Adrenal gland (tissue), 9 donors: ENCODE measurements at regions not wholly inside any gene's neighbourhood (a gene's known extent, or its start where the extent isn't known, plus 50 kb on each side); places are given as distances from the start of the nearest gene placed in this dataset.

Source experiments
- DNase-seq, 7 donors: peaks; one replicate each; pipeline ENCODE4 v3.0.0-alpha.2; 2019 to 2020
- H3K27ac ChIP-seq, 5 donors: fragments of 200-600 bp; sonication (generic) in 4 of 5; 1 replicate in 3 of 5; 2 replicates in 2 of 5; pipeline versions ENCODE4 v1.5.1 to v1.8.0; 2016 to 2020; ENCODE audit warnings: mild to moderate bottlenecking in 1 of 5
- H3K27me3 ChIP-seq: fragments of 200-600 bp; 2 replicates; pipeline ENCODE4 v1.8.0; 2021
- H3K36me3 ChIP-seq, 2 donors: fragments of 200-600 bp; replicated peaks in 1 of 2; 1 replicate in 1 of 2; 2 replicates in 1 of 2; pipeline versions ENCODE4 v1.5.1 to v1.8.0; 2018 to 2022
- H3K4me1 ChIP-seq, 2 donors: fragments of 200-600 bp; replicated peaks in 1 of 2; 1 replicate in 1 of 2; 2 replicates in 1 of 2; pipeline versions ENCODE4 v1.5.1 to v1.8.0; 2018 to 2021
- H3K4me3 ChIP-seq, 4 donors: fragments of 200-600 bp; sonication (generic) in 3 of 4; one replicate each; pipeline ENCODE4 v1.5.1; 2016 to 2018
- H3K9me3 ChIP-seq, 3 donors: fragments of 200-600 bp; sonication (generic) in 1 of 3; replicated peaks in 1 of 3; 1 replicate in 2 of 3; 2 replicates in 1 of 3; pipeline versions ENCODE4 v1.5.1 to v1.8.0; 2016 to 2021
- POLR2A ChIP-seq, 2 donors: fragments of 450-650 bp; IDR thresholded peaks; one replicate each; pipeline ENCODE4 v1.6.1; 2017; ENCODE audit warnings: antibody characterized with exemption in 2 of 2, mild to moderate bottlenecking in 2 of 2, moderate library complexity in 1 of 2
- WGBS, 4 donors: extraction: QIAGEN DNeasy Blood & Tissue Kit in 2 of 4; methylation state at CpG; one replicate each; pipeline versions ENCODE4 v1.1.5 to v1.1.7; 2013 to 2017; 5-methylcytosine and 5-hydroxymethylcytosine counted together
- intact Hi-C, 2 donors: fragments of 100-400 bp; cut with DNase I; formaldehyde crosslinking; loops; one replicate each; pipeline versions ENCODE4 v1.14.1 to v1.15.0; 2022 to 2023
- TF ChIP-seq, protein P1 (sequence below), 6 experiments: fragments of 450-650 bp in 4 of 6; fragments of 200-600 bp in 2 of 6; sonication (generic) in 1 of 6; IDR thresholded peaks; 1 replicate in 5 of 6; 2 replicates in 1 of 6; pipeline versions ENCODE4 v1.5.1 to v1.8.0; 2016 to 2021; ENCODE audit warnings: antibody characterized with exemption in 6 of 6, mild to moderate bottlenecking in 2 of 6, moderate library complexity in 1 of 6
- donor health status: healthy with polysubstance abuse.
- donor health status: Bipolar disorder and iron deficiency.
- donor health status: DM: yes; HTN: yes; CAD: no.
- donor health status: DM: no; HTN: no; CAD: no.
- donor health status: DM: no; HTN: no; CAD: no.

DNA sequence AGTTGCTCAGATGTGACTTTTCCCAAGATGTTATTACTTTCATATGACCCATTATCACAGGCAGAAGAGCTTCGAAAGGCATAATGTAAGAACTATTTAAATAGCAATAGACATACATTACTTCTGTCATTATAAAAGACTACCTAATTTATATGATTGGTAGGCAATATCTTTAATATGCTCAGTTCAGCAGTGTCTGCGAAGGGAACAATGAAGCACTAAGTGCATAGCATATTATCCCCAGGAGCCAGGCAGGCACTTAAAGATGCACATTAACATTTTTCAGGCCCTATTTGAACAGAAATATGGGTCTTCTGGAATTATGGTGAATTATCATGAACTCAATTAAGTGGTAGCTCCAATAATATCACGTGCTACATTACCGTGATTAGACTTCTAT lies 217.8 kb downstream of the EPM2A start:
- 81 to 86% (median 85%) methylated on average over 4 of the region's 4 CpGs for WGBS, 4 donors
- DNase-seq: no peak
- intact Hi-C loops: no loop called here

DNA sequence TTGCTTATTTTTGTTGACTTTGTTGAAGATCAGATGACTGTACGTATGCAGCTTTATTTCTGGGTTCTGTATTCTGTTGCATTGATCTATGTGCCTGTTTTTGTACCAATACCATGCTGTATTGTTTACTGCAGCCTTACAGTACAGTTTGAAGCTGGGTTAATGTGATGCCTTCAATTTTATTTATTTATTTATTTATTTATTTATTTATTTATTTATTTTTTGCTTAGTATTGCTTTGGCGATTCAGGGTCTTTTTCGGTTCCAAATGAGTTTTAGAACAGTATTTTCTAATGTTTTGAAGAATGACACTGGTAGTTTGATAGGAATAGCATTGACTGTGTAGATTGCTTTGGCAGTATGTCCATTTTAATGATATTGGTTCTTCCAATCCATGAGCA lies 210.3 kb downstream of the EPM2A start:
- intact Hi-C loops: no loop called here
- no peaks in the 10 kb centered on the region for H3K27me3 ChIP-seq
- H3K27ac ChIP-seq: no peak overlapping the region
- 85 to 93% (median 88%) methylated on average over 3 of the region's 3 CpGs for WGBS, 4 donors
- H3K4me3 ChIP-seq: no peak overlapping the region
- no peaks in the 10 kb centered on the region for H3K36me3 ChIP-seq
- TF ChIP-seq, protein P1, sequence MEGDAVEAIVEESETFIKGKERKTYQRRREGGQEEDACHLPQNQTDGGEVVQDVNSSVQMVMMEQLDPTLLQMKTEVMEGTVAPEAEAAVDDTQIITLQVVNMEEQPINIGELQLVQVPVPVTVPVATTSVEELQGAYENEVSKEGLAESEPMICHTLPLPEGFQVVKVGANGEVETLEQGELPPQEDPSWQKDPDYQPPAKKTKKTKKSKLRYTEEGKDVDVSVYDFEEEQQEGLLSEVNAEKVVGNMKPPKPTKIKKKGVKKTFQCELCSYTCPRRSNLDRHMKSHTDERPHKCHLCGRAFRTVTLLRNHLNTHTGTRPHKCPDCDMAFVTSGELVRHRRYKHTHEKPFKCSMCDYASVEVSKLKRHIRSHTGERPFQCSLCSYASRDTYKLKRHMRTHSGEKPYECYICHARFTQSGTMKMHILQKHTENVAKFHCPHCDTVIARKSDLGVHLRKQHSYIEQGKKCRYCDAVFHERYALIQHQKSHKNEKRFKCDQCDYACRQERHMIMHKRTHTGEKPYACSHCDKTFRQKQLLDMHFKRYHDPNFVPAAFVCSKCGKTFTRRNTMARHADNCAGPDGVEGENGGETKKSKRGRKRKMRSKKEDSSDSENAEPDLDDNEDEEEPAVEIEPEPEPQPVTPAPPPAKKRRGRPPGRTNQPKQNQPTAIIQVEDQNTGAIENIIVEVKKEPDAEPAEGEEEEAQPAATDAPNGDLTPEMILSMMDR (IDR thresholded peaks at IDR 0.05): no peak
- no peak for TF ChIP-seq POLR2A (IDR thresholded peaks at IDR 0.05)
- DNase-seq: no peak
- no peaks in the 10 kb centered on the region for H3K9me3 ChIP-seq
- no peaks in the 10 kb centered on the region for H3K4me1 ChIP-seq

More for the DNA sequence above, 217.8 kb downstream of the EPM2A start:
- H3K36me3 ChIP-seq: no peaks in the 10 kb centered on the region
- no peaks in the 10 kb centered on the region for H3K4me1 ChIP-seq
- H3K27me3 ChIP-seq: no peaks in the 10 kb centered on the region
- H3K4me3 ChIP-seq: no peak overlapping the region
- TF ChIP-seq POLR2A (IDR thresholded peaks at IDR 0.05): no peak
- TF ChIP-seq, protein P1 (IDR thresholded peaks at IDR 0.05): no peak
- no peaks in the 10 kb centered on the region for H3K9me3 ChIP-seq
- no peak overlapping the region for H3K27ac ChIP-seq

DNA sequence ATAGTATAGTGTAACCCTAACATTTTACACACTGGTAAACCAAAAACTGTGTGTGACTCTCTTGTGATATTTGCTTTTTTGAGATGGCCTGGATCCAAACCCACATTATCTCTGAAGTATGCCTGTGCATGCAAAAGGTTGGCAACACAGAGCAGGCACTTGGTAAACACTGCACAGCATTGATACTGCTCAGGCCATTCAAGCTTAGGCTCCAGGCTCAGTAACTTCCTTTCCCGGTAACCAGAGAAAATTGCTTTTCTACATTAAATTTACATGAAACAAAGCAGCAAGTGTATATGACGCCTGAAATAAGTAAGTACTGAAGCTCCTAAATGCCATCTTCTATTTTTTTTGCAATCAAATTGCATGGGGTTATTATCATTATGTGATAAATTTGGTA lies 205.7 kb downstream of the EPM2A start:
- no peaks in the 10 kb centered on the region for H3K9me3 ChIP-seq
- 56 to 74% (median 66%) methylated on average over 2 of the region's 2 CpGs for WGBS, 4 donors
- no peaks in the 10 kb centered on the region for H3K36me3 ChIP-seq
- H3K27me3 ChIP-seq: no peaks in the 10 kb centered on the region
- TF ChIP-seq, protein P1 (IDR thresholded peaks at IDR 0.05): no peak
- no peak for TF ChIP-seq POLR2A (IDR thresholded peaks at IDR 0.05)
- H3K27ac ChIP-seq: no peak overlapping the region
- H3K4me3 ChIP-seq: no peak overlapping the region
- intact Hi-C loops: no loop called here
- no peaks in the 10 kb centered on the region for H3K4me1 ChIP-seq
- no peak for DNase-seq

DNA sequence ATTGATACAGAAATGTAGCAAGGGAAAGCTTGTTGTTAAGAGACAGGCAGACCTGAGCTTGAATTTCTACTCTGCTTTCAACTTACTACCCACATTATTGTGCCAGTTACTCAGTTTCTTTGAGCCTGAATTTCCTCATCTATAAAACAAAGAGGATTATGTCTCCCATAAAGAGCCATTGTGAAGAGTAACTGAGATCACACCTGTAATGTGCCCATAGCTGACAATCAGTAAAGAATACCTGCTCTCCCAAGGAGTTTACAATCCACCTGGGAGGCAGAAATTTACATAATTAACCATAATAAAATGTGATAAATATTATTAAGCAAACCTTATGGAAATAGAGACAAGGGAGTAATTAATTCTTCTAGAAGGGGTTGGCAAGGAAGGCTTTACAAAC lies 204.9 kb downstream of the EPM2A start:
- no peak for TF ChIP-seq POLR2A (IDR thresholded peaks at IDR 0.05)
- TF ChIP-seq, protein P1 (IDR thresholded peaks at IDR 0.05): no peak
- Histone ChIP-seq H3K27ac (no peak overlapping the region), H3K36me3 (no peaks in the 10 kb centered on the region), H3K9me3 (no peaks in the 10 kb centered on the region), H3K4me3 (no peak overlapping the region), H3K27me3 (no peaks in the 10 kb centered on the region), H3K4me1 (no peaks in the 10 kb centered on the region)
- no peak for DNase-seq
- intact Hi-C loops: no loop called here
